Glutamatergic neuron (in vitro differentiated cells): ENCODE measurements at regions not wholly inside any gene's neighbourhood (a gene's known extent, or its start where the extent isn't known, plus 50 kb on each side); places are given as distances from the start of the nearest gene placed in this dataset.
"Not testable (repeated sequence)": the region's sequence is repeated elsewhere in the genome, so short reads cannot be mapped to it uniquely, and the experiment has no call there.

Experiments
- DNase-seq: peaks from one replicate; pipeline ENCODE4 v3.0.0; 2022
- H3K27ac Mint-ChIP-seq: one replicate; pipeline ENCODE4 v1.8.0; 2020; ENCODE audit warnings: mild to moderate bottlenecking, mixed read lengths, inconsistent platforms; ENCODE audit not compliant: unreplicated experiment
- H3K27me3 Mint-ChIP-seq: one replicate; pipeline ENCODE4 v1.8.0; 2020; ENCODE audit warnings: mild to moderate bottlenecking, moderate library complexity, mixed read lengths, inconsistent platforms; ENCODE audit not compliant: unreplicated experiment
- H3K36me3 Mint-ChIP-seq: one replicate; pipeline ENCODE4 v1.8.0; 2020; ENCODE audit warnings: mild to moderate bottlenecking, mixed read lengths, inconsistent platforms; ENCODE audit not compliant: unreplicated experiment
- H3K4me1 Mint-ChIP-seq: one replicate; pipeline ENCODE4 v1.8.0; 2020; ENCODE audit warnings: mild to moderate bottlenecking, low read depth, mixed read lengths, inconsistent platforms; ENCODE audit not compliant: unreplicated experiment
- H3K4me3 Mint-ChIP-seq: one replicate; pipeline ENCODE4 v1.8.0; 2020; ENCODE audit warnings: mild to moderate bottlenecking, mixed read lengths, inconsistent platforms; ENCODE audit not compliant: unreplicated experiment
- H3K9me3 Mint-ChIP-seq: one replicate; pipeline ENCODE4 v1.8.0; 2020; ENCODE audit warnings: mild to moderate bottlenecking, moderate library complexity, mixed read lengths, inconsistent platforms; ENCODE audit not compliant: unreplicated experiment
- CTCF ChIP-seq: fragments of 200-600 bp; sonication (generic); IDR thresholded peaks from one replicate; pipeline ENCODE4 v1.5.0; 2021; ENCODE audit not compliant: partially characterized antibody, unreplicated experiment

GRCh38 chr11:23318670-23319069 lies 458.4 kb upstream of the CCDC179 start:
- Mint-ChIP-seq H3K4me1 (no peaks in the 10 kb centered on the region), H3K27ac (no peak overlapping the region), H3K9me3 (peaks cover 2% of the 10 kb centered on the region), H3K27me3 (no peaks in the 10 kb centered on the region), H3K36me3 (no peaks in the 10 kb centered on the region), H3K4me3 (no peak overlapping the region)
- TF ChIP-seq CTCF, result no peak
- no peak for DNase-seq

- TF ChIP-seq CTCF, result no peak
- H3K36me3 Mint-ChIP-seq, result no peaks in the 10 kb centered on the region
- H3K27ac Mint-ChIP-seq, result no peak overlapping the region
Observed at GRCh38 chr11:23320131-23320530, 459.9 kb upstream of the CCDC179 start.

DNA sequence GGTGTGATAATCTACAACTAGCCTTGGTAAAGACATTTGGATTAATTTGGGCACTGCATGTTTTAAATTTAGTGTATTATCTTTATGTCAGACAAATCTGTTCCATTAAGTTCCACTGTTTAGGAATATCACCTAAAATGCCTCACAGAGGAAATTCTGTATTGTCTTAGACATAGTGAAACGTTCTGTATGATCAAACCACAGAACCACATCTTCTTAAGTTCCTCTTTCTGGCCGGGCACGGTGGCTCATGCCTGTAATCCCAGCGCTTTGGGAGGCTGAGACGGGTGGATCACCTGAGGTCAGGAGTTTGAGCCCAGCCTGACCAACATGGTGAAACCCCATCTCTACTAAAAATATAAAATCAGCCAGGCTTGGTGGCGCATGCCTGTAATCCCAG lies 475.3 kb upstream of the CCDC179 start:
- not testable (repeated sequence) for H3K36me3 Mint-ChIP-seq, H3K4me1 Mint-ChIP-seq, H3K27ac Mint-ChIP-seq, H3K9me3 Mint-ChIP-seq, H3K27me3 Mint-ChIP-seq, DNase-seq, H3K4me3 Mint-ChIP-seq

More at GRCh38 chr11:23320131-23320530, 459.9 kb upstream of the CCDC179 start:
- H3K27me3 Mint-ChIP-seq, result no peaks in the 10 kb centered on the region
- DNase-seq, result no peak
- peaks cover 2% of the 10 kb centered on the region for H3K9me3 Mint-ChIP-seq
- no peak overlapping the region for H3K4me3 Mint-ChIP-seq
- no peaks in the 10 kb centered on the region for H3K4me1 Mint-ChIP-seq

GRCh38 chr11:23336961-23337360 lies 476.7 kb upstream of the CCDC179 start:
- H3K27me3 Mint-ChIP-seq, result no peaks in the 10 kb centered on the region
- no peaks in the 10 kb centered on the region for H3K36me3 Mint-ChIP-seq
- no peaks in the 10 kb centered on the region for H3K4me1 Mint-ChIP-seq
- no peak overlapping the region for H3K27ac Mint-ChIP-seq
- DNase-seq, result no peak
- no peak for TF ChIP-seq CTCF
- no peak overlapping the region for H3K4me3 Mint-ChIP-seq
- H3K9me3 Mint-ChIP-seq, result no peaks in the 10 kb centered on the region

- peaks cover 1% of the 10 kb centered on the region for H3K9me3 Mint-ChIP-seq
- H3K27ac Mint-ChIP-seq, result no peak overlapping the region
- no peak for DNase-seq
- H3K4me3 Mint-ChIP-seq, result no peak overlapping the region
- H3K36me3 Mint-ChIP-seq, result no peaks in the 10 kb centered on the region
- H3K27me3 Mint-ChIP-seq, result no peaks in the 10 kb centered on the region
- no peaks in the 10 kb centered on the region for H3K4me1 Mint-ChIP-seq
- no peak for TF ChIP-seq CTCF
Observed at GRCh38 chr11:23353611-23354010, 493.3 kb upstream of the CCDC179 start.

DNA sequence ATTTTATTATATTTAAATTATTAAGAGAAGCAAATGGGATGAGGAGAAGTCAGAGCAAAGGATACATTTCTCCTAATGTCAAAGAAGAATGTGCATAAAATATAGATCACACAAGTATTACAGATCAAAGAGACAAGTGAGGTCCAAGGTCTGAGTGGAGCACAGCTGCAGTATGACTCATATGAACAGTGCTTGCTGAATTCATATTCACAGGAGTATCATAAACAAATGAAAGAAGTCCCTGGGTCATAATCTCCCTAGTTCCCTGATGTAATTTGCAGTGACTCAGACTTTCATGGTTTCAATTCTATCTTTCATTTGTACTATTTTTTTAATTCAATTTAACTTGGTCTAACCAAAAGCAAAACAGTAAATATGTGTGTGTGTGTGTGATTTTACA lies 499.0 kb upstream of the CCDC179 start:
- H3K4me1 Mint-ChIP-seq, result no peaks in the 10 kb centered on the region
- no peak overlapping the region for H3K27ac Mint-ChIP-seq
- H3K4me3 Mint-ChIP-seq, result no peak overlapping the region
- H3K27me3 Mint-ChIP-seq, result no peaks in the 10 kb centered on the region
- DNase-seq, result no peak
- no peaks in the 10 kb centered on the region for H3K36me3 Mint-ChIP-seq
- H3K9me3 Mint-ChIP-seq, result peaks cover 1% of the 10 kb centered on the region
- no peak for TF ChIP-seq CTCF
